Liver (tissue), 8 donors: ENCODE measurements at regions not wholly inside any gene's neighbourhood (a gene's known extent, or its start where the extent isn't known, plus 50 kb on each side); places are given as distances from the start of the nearest gene placed in this dataset.

Experiments used
- DNase-seq: peaks from one replicate; pipeline ENCODE4 v3.0.0-alpha.2; 2017; ENCODE audit warnings: low spot score
- H3K27ac ChIP-seq, 2 donors: one replicate each; pipeline ENCODE4 v1.7.0; 2013; ENCODE audit warnings: inconsistent platforms in 2 of 2, low read length in 2 of 2, control low read depth in 1 of 2, low read depth in 1 of 2, mild to moderate bottlenecking in 1 of 2
- H3K27me3 ChIP-seq, 4 donors: one replicate each; pipeline versions ENCODE4 v1.6.1 to v1.7.0; 2013; ENCODE audit warnings: low read length in 3 of 4, inconsistent platforms in 1 of 4, mild to moderate bottlenecking in 1 of 4, moderate library complexity in 1 of 4; ENCODE audit not compliant: control insufficient read depth in 4 of 4, insufficient read depth in 4 of 4
- H3K36me3 ChIP-seq, 4 donors: one replicate each; pipeline versions ENCODE4 v1.6.1 to v1.7.0; 2013; ENCODE audit warnings: low read length in 3 of 4, mild to moderate bottlenecking in 3 of 4, low read depth in 1 of 4, moderate library complexity in 1 of 4; ENCODE audit not compliant: control insufficient read depth in 4 of 4, insufficient read depth in 3 of 4
- H3K4me1 ChIP-seq, 4 donors: one replicate each; pipeline versions ENCODE4 v1.6.1 to v1.7.0; 2013; ENCODE audit warnings: low read length in 3 of 4, mild to moderate bottlenecking in 3 of 4, moderate library complexity in 1 of 4; ENCODE audit not compliant: control insufficient read depth in 4 of 4, insufficient read depth in 4 of 4
- H3K4me3 ChIP-seq, 3 donors: one replicate each; pipeline versions ENCODE4 v1.6.1 to v1.7.0; 2013; ENCODE audit warnings: low read length in 3 of 3, control low read depth in 1 of 3, low read depth in 1 of 3, mild to moderate bottlenecking in 1 of 3
- H3K9ac ChIP-seq, 2 donors: one replicate each; pipeline ENCODE4 v1.7.0; 2013; ENCODE audit warnings: low read length in 2 of 2, mild to moderate bottlenecking in 2 of 2, moderate library complexity in 2 of 2, control low read depth in 1 of 2, low read depth in 1 of 2
- H3K9me3 ChIP-seq, 4 donors: one replicate each; pipeline versions ENCODE4 v1.6.1 to v1.7.0; 2013; ENCODE audit warnings: low read length in 3 of 4; ENCODE audit not compliant: control insufficient read depth in 4 of 4
- EGR1 ChIP-seq, 2 donors: IDR thresholded peaks; 2 replicates each; pipeline ENCODE4 v1.6.1; 2016 to 2018; ENCODE audit warnings: antibody characterized with exemption in 2 of 2, low read depth in 2 of 2
- FOXA1 ChIP-seq: IDR thresholded peaks from 2 replicates; pipeline ENCODE4 v1.6.1; 2016; ENCODE audit warnings: antibody characterized with exemption
- FOXA2 ChIP-seq: IDR thresholded peaks from 2 replicates; pipeline ENCODE4 v1.6.1; 2016; ENCODE audit warnings: antibody characterized with exemption
- GABPA ChIP-seq, 2 donors: IDR thresholded peaks in 1 of 2; conservative IDR thresholded peaks in 1 of 2; 2 replicates each; pipeline ENCODE4 v1.6.1; 2016; ENCODE audit warnings: antibody characterized with exemption in 2 of 2, mild to moderate bottlenecking in 1 of 2, moderate library complexity in 1 of 2
- HNF4A ChIP-seq, 2 donors: conservative IDR thresholded peaks; 2 replicates each; pipeline ENCODE4 v1.6.1; 2016; ENCODE audit warnings: antibody characterized with exemption in 2 of 2, mild to moderate bottlenecking in 2 of 2
- HNF4G ChIP-seq: IDR thresholded peaks from 2 replicates; pipeline ENCODE4 v1.6.1; 2016; ENCODE audit warnings: antibody characterized with exemption
- JUND ChIP-seq, 2 donors: IDR thresholded peaks; 2 replicates each; pipeline ENCODE4 v1.6.1; 2016; ENCODE audit warnings: antibody characterized with exemption in 2 of 2
- NR2F2 ChIP-seq: IDR thresholded peaks from 2 replicates; pipeline ENCODE4 v1.6.1; 2016; ENCODE audit warnings: antibody characterized with exemption
- RAD21 ChIP-seq, 2 donors: IDR thresholded peaks; 2 replicates each; pipeline ENCODE4 v1.6.1; 2016; ENCODE audit warnings: antibody characterized with exemption in 2 of 2, mild to moderate bottlenecking in 2 of 2
- RXRA ChIP-seq, 2 donors: IDR thresholded peaks; 2 replicates each; pipeline ENCODE4 v1.6.1; 2017 to 2018; ENCODE audit warnings: antibody characterized with exemption in 2 of 2, mild to moderate bottlenecking in 1 of 2
- SP1 ChIP-seq: IDR thresholded peaks from 2 replicates; pipeline ENCODE4 v1.6.1; 2018; ENCODE audit warnings: antibody characterized with exemption, mild to moderate bottlenecking
- TAF1 ChIP-seq: conservative IDR thresholded peaks from 2 replicates; pipeline ENCODE4 v1.6.1; 2016; ENCODE audit warnings: antibody characterized with exemption, mild to moderate bottlenecking
- YY1 ChIP-seq: IDR thresholded peaks from 2 replicates; pipeline ENCODE4 v1.6.1; 2016; ENCODE audit warnings: antibody characterized with exemption, mild to moderate bottlenecking
- WGBS: extraction: QIAGEN DNeasy Blood & Tissue Kit; methylation state at CpG from one replicate; pipeline ENCODE4 v1.1.7; 2013; 5-methylcytosine and 5-hydroxymethylcytosine counted together
- TF ChIP-seq, protein P1 (sequence below): IDR thresholded peaks from 2 replicates; pipeline ENCODE4 v1.6.1; 2016; ENCODE audit warnings: antibody characterized with exemption
- TF ChIP-seq, protein P2 (sequence below): IDR thresholded peaks from 2 replicates; pipeline ENCODE4 v1.6.1; 2016; ENCODE audit warnings: antibody characterized with exemption, mild to moderate bottlenecking
- TF ChIP-seq, protein P3 (sequence below): fragments of 150-350 bp; IDR thresholded peaks from 2 replicates; pipeline ENCODE4 v1.5.1; 2017; ENCODE audit warnings: improper control_type of control experiment, low read depth, low read length; ENCODE audit not compliant: missing input control
- TF ChIP-seq, protein P4 (sequence below): IDR thresholded peaks from 2 replicates; pipeline ENCODE4 v1.6.1; 2016; ENCODE audit warnings: antibody characterized with exemption
- TF ChIP-seq, protein P5 (sequence below): IDR thresholded peaks from 2 replicates; pipeline ENCODE4 v1.6.1; 2016; ENCODE audit warnings: antibody characterized with exemption
- donor health status: healthy.
- donor health status: healthy.
- donor health status: healthy.
- donor health status: healthy.
- donor health status: healthy.

DNA sequence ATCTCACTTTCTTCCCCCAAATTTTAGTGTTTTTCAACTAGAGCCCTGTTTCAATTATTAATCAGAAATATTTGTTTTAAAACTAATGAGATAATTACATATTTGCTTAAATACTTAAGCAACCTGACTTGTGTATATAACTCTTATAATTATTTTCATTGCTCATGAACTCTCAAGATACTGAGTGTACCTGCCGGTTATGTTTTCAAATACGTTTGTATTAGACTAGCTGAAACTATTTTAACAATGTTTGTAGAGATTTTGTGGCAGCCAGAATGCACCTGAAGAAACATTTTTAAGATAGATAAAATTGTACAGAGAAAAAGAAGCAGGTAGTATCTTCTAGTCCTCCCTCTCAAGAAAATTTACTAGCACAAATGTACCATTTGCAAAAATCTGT is 140.6 kb upstream of the CXADR start:
- Histone ChIP-seq H3K36me3 (no peaks in the 10 kb centered on the region), H3K27ac (no peak overlapping the region), H3K27me3 (no peaks in the 10 kb centered on the region), H3K4me3 (no peak overlapping the region), H3K9me3 (no peaks in the 10 kb centered on the region), H3K4me1 (no peaks in the 10 kb centered on the region), H3K9ac (no peak overlapping the region)
- TF ChIP-seq, protein P1, sequence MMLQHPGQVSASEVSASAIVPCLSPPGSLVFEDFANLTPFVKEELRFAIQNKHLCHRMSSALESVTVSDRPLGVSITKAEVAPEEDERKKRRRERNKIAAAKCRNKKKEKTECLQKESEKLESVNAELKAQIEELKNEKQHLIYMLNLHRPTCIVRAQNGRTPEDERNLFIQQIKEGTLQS = no peak
- no peak for TF ChIP-seq EGR1 (IDR thresholded peaks at IDR 0.05; ENCODE audit: low read depth in 2 of 2)
- TF ChIP-seq SP1 = no peak
- TF ChIP-seq, protein P2, sequence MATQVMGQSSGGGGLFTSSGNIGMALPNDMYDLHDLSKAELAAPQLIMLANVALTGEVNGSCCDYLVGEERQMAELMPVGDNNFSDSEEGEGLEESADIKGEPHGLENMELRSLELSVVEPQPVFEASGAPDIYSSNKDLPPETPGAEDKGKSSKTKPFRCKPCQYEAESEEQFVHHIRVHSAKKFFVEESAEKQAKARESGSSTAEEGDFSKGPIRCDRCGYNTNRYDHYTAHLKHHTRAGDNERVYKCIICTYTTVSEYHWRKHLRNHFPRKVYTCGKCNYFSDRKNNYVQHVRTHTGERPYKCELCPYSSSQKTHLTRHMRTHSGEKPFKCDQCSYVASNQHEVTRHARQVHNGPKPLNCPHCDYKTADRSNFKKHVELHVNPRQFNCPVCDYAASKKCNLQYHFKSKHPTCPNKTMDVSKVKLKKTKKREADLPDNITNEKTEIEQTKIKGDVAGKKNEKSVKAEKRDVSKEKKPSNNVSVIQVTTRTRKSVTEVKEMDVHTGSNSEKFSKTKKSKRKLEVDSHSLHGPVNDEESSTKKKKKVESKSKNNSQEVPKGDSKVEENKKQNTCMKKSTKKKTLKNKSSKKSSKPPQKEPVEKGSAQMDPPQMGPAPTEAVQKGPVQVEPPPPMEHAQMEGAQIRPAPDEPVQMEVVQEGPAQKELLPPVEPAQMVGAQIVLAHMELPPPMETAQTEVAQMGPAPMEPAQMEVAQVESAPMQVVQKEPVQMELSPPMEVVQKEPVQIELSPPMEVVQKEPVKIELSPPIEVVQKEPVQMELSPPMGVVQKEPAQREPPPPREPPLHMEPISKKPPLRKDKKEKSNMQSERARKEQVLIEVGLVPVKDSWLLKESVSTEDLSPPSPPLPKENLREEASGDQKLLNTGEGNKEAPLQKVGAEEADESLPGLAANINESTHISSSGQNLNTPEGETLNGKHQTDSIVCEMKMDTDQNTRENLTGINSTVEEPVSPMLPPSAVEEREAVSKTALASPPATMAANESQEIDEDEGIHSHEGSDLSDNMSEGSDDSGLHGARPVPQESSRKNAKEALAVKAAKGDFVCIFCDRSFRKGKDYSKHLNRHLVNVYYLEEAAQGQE = no peak
- TF ChIP-seq YY1 = no peak
- TF ChIP-seq NR2F2 = no peak
- no peak for TF ChIP-seq HNF4A (conservative IDR thresholded peaks at IDR 0.05)
- TF ChIP-seq, protein P3, sequence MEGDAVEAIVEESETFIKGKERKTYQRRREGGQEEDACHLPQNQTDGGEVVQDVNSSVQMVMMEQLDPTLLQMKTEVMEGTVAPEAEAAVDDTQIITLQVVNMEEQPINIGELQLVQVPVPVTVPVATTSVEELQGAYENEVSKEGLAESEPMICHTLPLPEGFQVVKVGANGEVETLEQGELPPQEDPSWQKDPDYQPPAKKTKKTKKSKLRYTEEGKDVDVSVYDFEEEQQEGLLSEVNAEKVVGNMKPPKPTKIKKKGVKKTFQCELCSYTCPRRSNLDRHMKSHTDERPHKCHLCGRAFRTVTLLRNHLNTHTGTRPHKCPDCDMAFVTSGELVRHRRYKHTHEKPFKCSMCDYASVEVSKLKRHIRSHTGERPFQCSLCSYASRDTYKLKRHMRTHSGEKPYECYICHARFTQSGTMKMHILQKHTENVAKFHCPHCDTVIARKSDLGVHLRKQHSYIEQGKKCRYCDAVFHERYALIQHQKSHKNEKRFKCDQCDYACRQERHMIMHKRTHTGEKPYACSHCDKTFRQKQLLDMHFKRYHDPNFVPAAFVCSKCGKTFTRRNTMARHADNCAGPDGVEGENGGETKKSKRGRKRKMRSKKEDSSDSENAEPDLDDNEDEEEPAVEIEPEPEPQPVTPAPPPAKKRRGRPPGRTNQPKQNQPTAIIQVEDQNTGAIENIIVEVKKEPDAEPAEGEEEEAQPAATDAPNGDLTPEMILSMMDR = no peak
- TF ChIP-seq RXRA (IDR thresholded peaks at IDR 0.05) = no peak
- TF ChIP-seq FOXA1 = no peak
- TF ChIP-seq JUND (IDR thresholded peaks at IDR 0.05) = no peak
- no peak for TF ChIP-seq TAF1
- TF ChIP-seq GABPA (IDR thresholded peaks at IDR 0.05 in 1 of 2, conservative IDR thresholded peaks at IDR 0.05 in 1 of 2) = no peak
- TF ChIP-seq RAD21 (IDR thresholded peaks at IDR 0.05) = no peak
- TF ChIP-seq, protein P4, sequence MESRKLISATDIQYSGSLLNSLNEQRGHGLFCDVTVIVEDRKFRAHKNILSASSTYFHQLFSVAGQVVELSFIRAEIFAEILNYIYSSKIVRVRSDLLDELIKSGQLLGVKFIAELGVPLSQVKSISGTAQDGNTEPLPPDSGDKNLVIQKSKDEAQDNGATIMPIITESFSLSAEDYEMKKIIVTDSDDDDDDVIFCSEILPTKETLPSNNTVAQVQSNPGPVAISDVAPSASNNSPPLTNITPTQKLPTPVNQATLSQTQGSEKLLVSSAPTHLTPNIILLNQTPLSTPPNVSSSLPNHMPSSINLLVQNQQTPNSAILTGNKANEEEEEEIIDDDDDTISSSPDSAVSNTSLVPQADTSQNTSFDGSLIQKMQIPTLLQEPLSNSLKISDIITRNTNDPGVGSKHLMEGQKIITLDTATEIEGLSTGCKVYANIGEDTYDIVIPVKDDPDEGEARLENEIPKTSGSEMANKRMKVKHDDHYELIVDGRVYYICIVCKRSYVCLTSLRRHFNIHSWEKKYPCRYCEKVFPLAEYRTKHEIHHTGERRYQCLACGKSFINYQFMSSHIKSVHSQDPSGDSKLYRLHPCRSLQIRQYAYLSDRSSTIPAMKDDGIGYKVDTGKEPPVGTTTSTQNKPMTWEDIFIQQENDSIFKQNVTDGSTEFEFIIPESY = no peak
- TF ChIP-seq, protein P5, sequence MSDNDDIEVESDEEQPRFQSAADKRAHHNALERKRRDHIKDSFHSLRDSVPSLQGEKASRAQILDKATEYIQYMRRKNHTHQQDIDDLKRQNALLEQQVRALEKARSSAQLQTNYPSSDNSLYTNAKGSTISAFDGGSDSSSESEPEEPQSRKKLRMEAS = no peak
- TF ChIP-seq HNF4G = no peak
- TF ChIP-seq FOXA2 = no peak
- 64% methylated on average over 2 of the region's 2 CpGs for whole genome bisulfite sequencing
- DNase-seq = no peak

DNA sequence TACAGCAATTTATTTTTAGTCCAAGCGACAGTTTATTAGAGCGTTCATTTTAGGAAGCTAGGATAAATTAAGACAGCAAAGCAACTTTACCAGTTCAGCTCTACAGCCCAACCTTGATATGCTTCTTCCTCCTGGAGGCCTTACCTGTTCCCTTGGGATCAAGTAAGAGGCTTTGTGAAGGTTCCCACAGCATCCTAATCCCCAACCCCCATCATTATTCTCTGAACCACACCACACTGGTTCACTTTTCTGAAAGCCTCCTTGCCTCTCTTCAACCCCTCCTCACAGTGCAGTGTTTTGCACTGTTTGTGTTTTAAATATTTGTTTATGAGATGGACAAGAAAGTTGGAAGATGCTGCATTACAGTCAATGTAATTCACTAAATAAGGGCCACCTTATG is 126.3 kb upstream of the CXADR start:
- Histone ChIP-seq H3K9ac (no peak overlapping the region), H3K27me3 (no peaks in the 10 kb centered on the region), H3K4me3 (no peak overlapping the region), H3K36me3 (no peaks in the 10 kb centered on the region), H3K4me1 (no peaks in the 10 kb centered on the region), H3K9me3 (no peaks in the 10 kb centered on the region), H3K27ac (no peak overlapping the region)
- TF ChIP-seq TAF1 = no peak
- no peak for TF ChIP-seq SP1
- TF ChIP-seq GABPA (IDR thresholded peaks at IDR 0.05 in 1 of 2, conservative IDR thresholded peaks at IDR 0.05 in 1 of 2) = no peak
- no peak for DNase-seq
- 29% methylated on average over 2 of the region's 2 CpGs for WGBS
